ENCODE measurements at regions not wholly inside any gene's neighbourhood (a gene's known extent, or its start where the extent isn't known, plus 50 kb on each side); places are given as distances from the start of the nearest gene placed in this dataset.
A peak's percentile ranks its signal among the peaks of the same experiment; 100 is the strongest.

DNA sequence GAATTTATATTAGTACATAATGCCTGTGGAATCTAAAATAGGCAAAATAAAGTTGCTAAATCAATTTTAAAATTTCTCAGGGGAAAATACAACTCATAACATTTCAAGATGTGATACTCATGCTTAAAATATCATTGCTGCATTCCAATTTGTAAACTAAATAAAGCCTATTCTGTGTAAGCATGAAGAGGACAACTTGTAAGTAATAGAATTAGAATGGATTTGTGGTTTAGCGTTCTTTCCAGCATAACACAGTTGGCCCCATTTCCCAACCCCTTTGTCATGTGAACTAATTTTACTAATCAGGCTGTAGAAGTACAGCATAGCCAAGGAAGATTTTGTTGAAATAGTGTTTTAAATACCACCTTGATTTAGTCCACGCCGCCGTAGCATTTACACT, 437.2 kb downstream of the SI start:
- Histone ChIP-seq H3K36me3 (ENCODE audit: control insufficient read depth, insufficient read depth, low read length) (no peaks in the 10 kb centered on the region), H3K4me3 (ENCODE audit: low read depth, low read length) (no peak overlapping the region), H3K27me3 (ENCODE audit: control insufficient read depth, insufficient read depth, low read length) (no peaks in the 10 kb centered on the region)
- FAIRE-seq (no peak), DNase-seq (ENCODE audit: low read depth) (no peak)
- TF ChIP-seq, protein P1, sequence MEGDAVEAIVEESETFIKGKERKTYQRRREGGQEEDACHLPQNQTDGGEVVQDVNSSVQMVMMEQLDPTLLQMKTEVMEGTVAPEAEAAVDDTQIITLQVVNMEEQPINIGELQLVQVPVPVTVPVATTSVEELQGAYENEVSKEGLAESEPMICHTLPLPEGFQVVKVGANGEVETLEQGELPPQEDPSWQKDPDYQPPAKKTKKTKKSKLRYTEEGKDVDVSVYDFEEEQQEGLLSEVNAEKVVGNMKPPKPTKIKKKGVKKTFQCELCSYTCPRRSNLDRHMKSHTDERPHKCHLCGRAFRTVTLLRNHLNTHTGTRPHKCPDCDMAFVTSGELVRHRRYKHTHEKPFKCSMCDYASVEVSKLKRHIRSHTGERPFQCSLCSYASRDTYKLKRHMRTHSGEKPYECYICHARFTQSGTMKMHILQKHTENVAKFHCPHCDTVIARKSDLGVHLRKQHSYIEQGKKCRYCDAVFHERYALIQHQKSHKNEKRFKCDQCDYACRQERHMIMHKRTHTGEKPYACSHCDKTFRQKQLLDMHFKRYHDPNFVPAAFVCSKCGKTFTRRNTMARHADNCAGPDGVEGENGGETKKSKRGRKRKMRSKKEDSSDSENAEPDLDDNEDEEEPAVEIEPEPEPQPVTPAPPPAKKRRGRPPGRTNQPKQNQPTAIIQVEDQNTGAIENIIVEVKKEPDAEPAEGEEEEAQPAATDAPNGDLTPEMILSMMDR (IDR thresholded peaks at IDR 0.05; ENCODE audit: insufficient read depth, low read length, severe bottlenecking): no peak

DNA sequence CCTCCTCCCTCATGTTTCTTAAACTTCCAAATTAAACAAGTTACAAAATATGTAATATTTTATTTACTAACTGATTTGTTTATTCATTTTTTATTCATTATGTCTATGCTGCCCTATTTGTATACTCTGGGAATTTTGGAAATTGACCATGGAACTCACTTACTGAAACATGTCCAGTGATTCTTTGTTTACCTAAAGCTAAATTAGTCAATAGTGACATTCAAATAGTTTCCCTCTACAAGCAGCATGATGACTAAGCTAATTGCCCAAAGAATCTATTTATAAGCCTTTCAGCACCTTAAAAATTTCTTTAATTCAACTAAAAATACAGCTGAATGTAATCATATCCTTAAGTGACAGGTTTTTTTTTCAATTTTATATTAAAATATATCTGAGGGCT, 437.7 kb downstream of the SI start:
- Histone ChIP-seq H3K36me3 (ENCODE audit: control insufficient read depth, insufficient read depth, low read length) (no peaks in the 10 kb centered on the region), H3K4me3 (ENCODE audit: low read depth, low read length) (no peak overlapping the region), H3K27me3 (ENCODE audit: control insufficient read depth, insufficient read depth, low read length) (no peaks in the 10 kb centered on the region)
- TF ChIP-seq, protein P1 (IDR thresholded peaks at IDR 0.05; ENCODE audit: insufficient read depth, low read length, severe bottlenecking): no peak
- peak; percentile 30 for DNase-seq (ENCODE audit: low read depth)
- FAIRE-seq: no peak

DNA sequence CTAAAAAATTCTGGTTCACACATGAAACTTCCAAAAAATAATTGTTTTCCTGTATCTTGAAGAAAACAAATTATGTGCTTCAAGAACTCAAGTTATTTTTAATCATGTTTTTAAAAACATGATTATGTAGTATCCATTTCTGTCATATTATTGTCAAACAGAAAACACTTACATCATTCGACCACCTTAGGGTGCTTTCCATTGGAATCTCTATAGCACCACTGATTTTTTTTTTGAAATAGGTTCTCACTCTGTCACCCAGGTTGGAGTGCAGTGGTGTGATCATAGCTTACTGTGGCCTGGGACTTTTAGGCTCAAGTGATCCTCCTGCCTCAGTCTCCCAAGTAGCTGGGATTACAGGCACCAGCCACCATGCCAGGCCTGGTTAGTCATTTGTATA, 457.3 kb downstream of the SI start:
- DNase-seq (ENCODE audit: low read depth) (no peak), FAIRE-seq (no peak)
- no peaks in the 10 kb centered on the region for H3K27me3 ChIP-seq (ENCODE audit: control insufficient read depth, insufficient read depth, low read length)
- H3K36me3 ChIP-seq (ENCODE audit: control insufficient read depth, insufficient read depth, low read length): no peaks in the 10 kb centered on the region
- TF ChIP-seq, protein P1 (IDR thresholded peaks at IDR 0.05; ENCODE audit: insufficient read depth, low read length, severe bottlenecking): no peak
- H3K4me3 ChIP-seq (ENCODE audit: low read depth, low read length): no peak overlapping the region

DNA sequence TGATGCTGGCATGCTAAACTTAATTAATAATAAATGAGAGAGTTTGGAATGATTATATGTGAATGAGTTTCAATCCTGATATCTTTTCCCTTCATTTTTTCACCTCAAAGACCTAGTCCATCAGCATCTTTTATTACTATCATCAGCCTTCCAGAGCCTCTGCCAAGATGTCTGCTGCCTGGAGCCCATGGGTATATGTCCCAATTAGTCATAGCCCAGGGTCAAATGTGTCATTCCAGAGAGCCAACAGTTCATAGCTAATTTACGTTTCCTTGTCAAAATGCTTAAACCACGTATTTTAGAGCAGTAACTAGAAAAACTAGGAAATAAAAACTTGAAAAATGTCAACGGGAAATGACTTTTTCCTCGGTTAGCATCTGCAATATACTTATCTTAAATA, 457.9 kb downstream of the SI start:
- FAIRE-seq: no peak
- Histone ChIP-seq H3K36me3 (ENCODE audit: control insufficient read depth, insufficient read depth, low read length) (no peaks in the 10 kb centered on the region), H3K27me3 (ENCODE audit: control insufficient read depth, insufficient read depth, low read length) (no peaks in the 10 kb centered on the region), H3K4me3 (ENCODE audit: low read depth, low read length) (no peak overlapping the region)
- DNase-seq (ENCODE audit: low read depth): no peak
- TF ChIP-seq, protein P1 (IDR thresholded peaks at IDR 0.05; ENCODE audit: insufficient read depth, low read length, severe bottlenecking): no peak

DNA sequence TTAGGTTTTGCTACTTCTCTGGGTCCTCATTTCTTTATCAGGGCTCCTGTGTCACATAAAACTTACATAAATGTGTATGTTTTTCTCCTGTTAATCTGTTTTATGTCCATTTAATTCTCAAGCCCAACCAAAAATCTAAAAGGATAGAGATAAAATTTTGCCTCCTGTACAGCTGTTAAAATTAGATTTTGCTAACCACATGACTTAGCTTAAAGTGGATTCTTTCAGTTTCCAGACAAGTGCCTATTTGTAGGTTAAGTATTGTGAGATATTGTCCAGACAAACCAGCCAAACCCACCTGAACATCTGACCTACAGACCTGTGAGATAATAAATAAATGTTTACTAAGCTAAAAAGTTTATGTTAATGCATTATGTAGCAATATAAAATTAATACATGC, 465.5 kb downstream of the SI start:
- Histone ChIP-seq H3K4me3 (ENCODE audit: low read depth, low read length) (no peak overlapping the region), H3K36me3 (ENCODE audit: control insufficient read depth, insufficient read depth, low read length) (no peaks in the 10 kb centered on the region), H3K27me3 (ENCODE audit: control insufficient read depth, insufficient read depth, low read length) (no peaks in the 10 kb centered on the region)
- DNase-seq (ENCODE audit: low read depth): no peak
- no peak for FAIRE-seq
- TF ChIP-seq, protein P1 (IDR thresholded peaks at IDR 0.05; ENCODE audit: insufficient read depth, low read length, severe bottlenecking): no peak

DNA sequence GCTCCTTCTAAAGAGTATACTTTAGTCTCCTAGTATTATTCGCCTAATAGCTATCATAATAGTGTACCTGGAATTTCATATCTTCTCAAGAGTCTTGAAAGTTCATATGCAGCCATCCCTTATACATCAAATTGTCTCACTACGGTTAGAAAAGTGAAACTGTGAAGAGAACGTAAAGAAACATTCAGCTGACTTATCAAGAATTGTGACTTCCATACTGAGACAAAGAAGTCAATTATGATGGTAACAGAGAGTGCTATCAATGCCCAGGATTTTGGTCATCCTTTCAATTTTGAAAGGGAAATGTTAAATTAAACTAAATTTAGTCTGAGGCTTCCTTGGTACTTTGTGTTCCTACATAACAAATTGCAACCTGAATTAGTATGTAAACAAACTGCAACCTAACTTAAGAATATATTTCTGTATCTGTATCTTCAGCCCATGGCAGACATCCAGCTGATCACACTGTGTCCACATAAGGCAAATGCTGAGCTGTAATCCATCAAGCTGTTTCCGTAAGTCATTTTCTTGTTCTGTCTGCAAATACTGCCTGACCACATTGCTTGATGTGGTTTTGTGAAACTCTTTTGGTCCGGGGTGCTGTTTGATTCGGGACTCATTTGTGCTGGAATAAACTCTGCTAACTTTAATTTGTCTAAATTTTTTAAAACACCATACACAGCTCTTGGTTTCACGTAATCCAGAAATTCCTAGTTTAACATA, 469.6 kb downstream of the SI start:
- TF ChIP-seq, protein P1 (IDR thresholded peaks at IDR 0.05; ENCODE audit: insufficient read depth, low read length, severe bottlenecking): no peak
- no peak for DNase-seq (ENCODE audit: low read depth)
- FAIRE-seq: no peak

More for the DNA sequence above, 469.6 kb downstream of the SI start:
- no peaks in the 10 kb centered on the region for H3K36me3 ChIP-seq (ENCODE audit: control insufficient read depth, insufficient read depth, low read length)
- H3K27me3 ChIP-seq (ENCODE audit: control insufficient read depth, insufficient read depth, low read length): no peaks in the 10 kb centered on the region
- no peak overlapping the region for H3K4me3 ChIP-seq (ENCODE audit: low read depth, low read length)
